Keratinocyte (primary cell): ENCODE measurements at regions not wholly inside any gene's neighbourhood (a gene's known extent, or its start where the extent isn't known, plus 50 kb on each side); places are given as distances from the start of the nearest gene placed in this dataset.

Experiments used
- DNase-seq: peaks from one replicate; pipeline ENCODE4 v3.0.0-alpha.2; 2011; ENCODE audit warnings: low read depth, missing footprints, low spot score
- FAIRE-seq: peaks from 2 replicates; lab custom pipeline; 2011; peaks lifted over from hg19 to GRCh38; lab: Jason Lieb, UNC
- H2AFZ ChIP-seq: 2 replicates; pipeline ENCODE4 v1.6.0; 2012; ENCODE audit warnings: low read length, control low read depth, inconsistent platforms; ENCODE audit not compliant: control insufficient read depth
- H3K27ac ChIP-seq: 2 replicates; pipeline ENCODE4 v1.5.1; 2011; ENCODE audit warnings: low read length; ENCODE audit not compliant: control insufficient read depth, insufficient read depth
- H3K27me3 ChIP-seq: 3 replicates; pipeline ENCODE4 v1.6.0; 2011; ENCODE audit warnings: low read length; ENCODE audit not compliant: control insufficient read depth, insufficient read depth; ENCODE audit errors: extremely low read depth
- H3K36me3 ChIP-seq, 2 experiments: 2 replicates in 1 of 2; 3 replicates in 1 of 2; pipeline ENCODE4 v1.5.1; 2011; ENCODE audit warnings: low read length in 2 of 2, mild to moderate bottlenecking in 1 of 2; ENCODE audit not compliant: control insufficient read depth in 2 of 2, insufficient read depth in 2 of 2; ENCODE audit errors: extremely low read depth in 1 of 2
- H3K4me1 ChIP-seq: 3 replicates; pipeline ENCODE4 v1.5.1; 2011; ENCODE audit warnings: low read length; ENCODE audit not compliant: control insufficient read depth, insufficient read depth; ENCODE audit errors: extremely low read depth
- H3K4me2 ChIP-seq: 3 replicates; pipeline ENCODE4 v1.6.0; 2011; ENCODE audit warnings: low read depth, low read length; ENCODE audit not compliant: control insufficient read depth, insufficient read depth; ENCODE audit errors: extremely low read depth
- H3K4me3 ChIP-seq, 3 experiments: fragments of 200-600 bp in 1 of 3; sonication (generic) in 1 of 3; 2 replicates in 2 of 3; 3 replicates in 1 of 3; pipeline ENCODE4 v1.5.1; 2011 to 2016; ENCODE audit warnings: low read length in 3 of 3, mild to moderate bottlenecking in 3 of 3, control low read depth in 2 of 3, inconsistent platforms in 1 of 3, low read depth in 1 of 3, mixed read lengths in 1 of 3, mixed run types in 1 of 3, moderate library complexity in 1 of 3; ENCODE audit not compliant: control insufficient read depth in 2 of 3, insufficient read depth in 2 of 3; ENCODE audit errors: extremely low read depth in 1 of 3
- H3K79me2 ChIP-seq: 2 replicates; pipeline ENCODE4 v1.6.0; 2012; ENCODE audit warnings: low read length; ENCODE audit not compliant: control insufficient read depth, insufficient read depth
- H3K9ac ChIP-seq: 3 replicates; pipeline ENCODE4 v1.6.0; 2011; ENCODE audit warnings: low read length; ENCODE audit not compliant: control insufficient read depth, insufficient read depth; ENCODE audit errors: extremely low read depth
- H3K9me1 ChIP-seq: 3 replicates; pipeline ENCODE4 v1.6.0; 2011; ENCODE audit warnings: low read length; ENCODE audit not compliant: control insufficient read depth, insufficient read depth; ENCODE audit errors: extremely low read depth
- H3K9me3 ChIP-seq: 2 replicates; pipeline ENCODE4 v1.5.1; 2012; ENCODE audit warnings: low read depth, low read length; ENCODE audit not compliant: control insufficient read depth
- H4K20me1 ChIP-seq: 3 replicates; pipeline ENCODE4 v1.6.0; 2011; ENCODE audit warnings: low read length; ENCODE audit not compliant: control insufficient read depth, insufficient read depth; ENCODE audit errors: extremely low read depth
- CTCF ChIP-seq, 3 experiments: IDR thresholded peaks in 1 of 3; conservative IDR thresholded peaks in 1 of 3; optimal IDR thresholded peaks in 1 of 3; 2 replicates in 2 of 3; 3 replicates in 1 of 3; pipeline versions ENCODE3 to v1.5.1; 2011; ENCODE audit warnings: low read length in 3 of 3, mild to moderate bottlenecking in 3 of 3, moderate library complexity in 2 of 3, control low read depth in 1 of 3, inconsistent platforms in 1 of 3; ENCODE audit not compliant: insufficient read depth in 2 of 3; ENCODE audit errors: extremely low read depth in 1 of 3
- EZH2 ChIP-seq: IDR thresholded peaks from one replicate; pipeline ENCODE4 v1.6.1; 2012; ENCODE audit warnings: inconsistent platforms, mild to moderate bottlenecking, low read length, moderate library complexity
- dilution Hi-C: fragments of 300-500 bp; cut with MboI; formaldehyde crosslinking; loops from one replicate; pipeline ENCODE4 v1.7.0; 2020; ENCODE audit warnings: low sequenced_read_pairs; ENCODE audit not compliant: extremely low pct_ligation_motif_present

GRCh38 chr6:121499666-121500065 lies 64.2 kb downstream of the GJA1 start:
- no peak overlapping the region for H3K27ac ChIP-seq
- no peaks in the 10 kb centered on the region for H3K27me3 ChIP-seq
- no peak overlapping the region for H3K4me2 ChIP-seq
- no peak overlapping the region for H3K4me3 ChIP-seq
- H3K9me3 ChIP-seq = no peaks in the 10 kb centered on the region
- no peaks in the 10 kb centered on the region for H4K20me1 ChIP-seq
- no peaks in the 10 kb centered on the region for H3K36me3 ChIP-seq
- H3K9ac ChIP-seq = no peak overlapping the region
- H2AFZ ChIP-seq = no peak overlapping the region
- peaks cover 4% of the 10 kb centered on the region for H3K4me1 ChIP-seq
- H3K79me2 ChIP-seq = no peaks in the 10 kb centered on the region
- FAIRE-seq = no peak
- dilution Hi-C loops = no loop called here
- no peak for DNase-seq
- no peak for TF ChIP-seq CTCF (optimal IDR thresholded peaks at IDR 0.05 in 1 of 3, IDR thresholded peaks at IDR 0.05 in 1 of 3, conservative IDR thresholded peaks at IDR 0.05 in 1 of 3; ENCODE audit: extremely low read depth in 1 of 3, insufficient read depth in 2 of 3, low read length in 3 of 3)
- no peak for TF ChIP-seq EZH2
- no peaks in the 10 kb centered on the region for H3K9me1 ChIP-seq

GRCh38 chr6:121503589-121503991 lies 68.1 kb downstream of the GJA1 start:
- no peaks in the 10 kb centered on the region for H4K20me1 ChIP-seq
- peak overlapping the region; percentile 54 for H2AFZ ChIP-seq

More at GRCh38 chr6:121503589-121503991, 68.1 kb downstream of the GJA1 start:
- H3K4me1 ChIP-seq = peaks cover 4% of the 10 kb centered on the region
- no peak overlapping the region for H3K4me2 ChIP-seq
- dilution Hi-C loops = no loop called here
- H3K9me3 ChIP-seq = no peaks in the 10 kb centered on the region
- DNase-seq (no peak), FAIRE-seq (no peak)
- H3K9me1 ChIP-seq = no peaks in the 10 kb centered on the region
- H3K27me3 ChIP-seq = no peaks in the 10 kb centered on the region
- H3K36me3 ChIP-seq = no peaks in the 10 kb centered on the region
- TF ChIP-seq CTCF (optimal IDR thresholded peaks at IDR 0.05 in 1 of 3, IDR thresholded peaks at IDR 0.05 in 1 of 3, conservative IDR thresholded peaks at IDR 0.05 in 1 of 3; ENCODE audit: extremely low read depth in 1 of 3, insufficient read depth in 2 of 3, low read length in 3 of 3) = no peak
- no peak for TF ChIP-seq EZH2
- no peak overlapping the region for H3K9ac ChIP-seq
- H3K79me2 ChIP-seq = no peaks in the 10 kb centered on the region
- H3K4me3 ChIP-seq = no peak overlapping the region
- no peak overlapping the region for H3K27ac ChIP-seq
